ENCODE measurements at regions not wholly inside any gene's neighbourhood (a gene's known extent, or its start where the extent isn't known, plus 50 kb on each side); places are given as distances from the start of the nearest gene placed in this dataset.

GRCh38 chr1:219506936-219507335 lies 106.0 kb downstream of the ZC3H11B start:
- no peaks in the 10 kb centered on the region for H3K9me3 ChIP-seq (ENCODE audit: control insufficient read depth, insufficient read depth, low read depth, low read length)

DNA sequence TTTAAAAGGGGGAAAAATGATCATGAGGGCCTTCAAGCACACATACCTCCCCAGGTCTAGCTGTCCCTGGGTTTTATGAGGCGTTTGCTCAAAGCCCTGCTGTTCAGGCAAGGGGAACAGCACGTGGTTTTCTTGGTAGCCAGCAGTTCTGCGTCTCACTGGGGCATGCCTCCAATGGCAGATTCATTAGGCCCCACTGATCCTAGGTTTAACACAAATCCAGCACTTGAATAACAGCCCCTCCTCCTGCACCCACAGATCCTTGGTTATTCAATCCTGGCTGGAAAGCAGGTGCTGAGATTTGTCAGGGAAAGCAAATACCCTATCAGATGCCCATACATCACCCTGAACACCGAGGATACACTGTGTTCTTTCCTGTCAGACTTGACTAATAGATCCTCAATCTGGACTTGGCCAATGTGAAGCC lies 106.4 kb downstream of the ZC3H11B start:
- Histone ChIP-seq H3K27ac (ENCODE audit: insufficient read depth, low read length) (no peak overlapping the region), H3K9me3 (ENCODE audit: control insufficient read depth, insufficient read depth, low read depth, low read length) (no peaks in the 10 kb centered on the region), H3K79me2 (ENCODE audit: control insufficient read depth, insufficient read depth, low read length) (no peaks in the 10 kb centered on the region), H3K4me3 (replicated peaks in 1 of 4; ENCODE audit: control extremely low read depth in 1 of 4, insufficient read depth in 1 of 4, low read depth in 3 of 4, low read length in 4 of 4) (no peak overlapping the region), H3K4me1 (ENCODE audit: control insufficient read depth, extremely low read depth, insufficient read depth, low read length) (no peaks in the 10 kb centered on the region), H2AFZ (ENCODE audit: low read length) (no peak overlapping the region), H4K20me1 (ENCODE audit: control insufficient read depth, extremely low read depth, insufficient read depth, low read length) (no peaks in the 10 kb centered on the region), H3K9ac (ENCODE audit: insufficient read depth, low read length) (no peak overlapping the region), H3K36me3 (ENCODE audit: control insufficient read depth, insufficient read depth, low read length) (no peaks in the 10 kb centered on the region), H3K4me2 (ENCODE audit: extremely low read depth, insufficient read depth, low read length) (no peak overlapping the region), H3K27me3 (ENCODE audit: control insufficient read depth, insufficient read depth, low read length) (no peaks in the 10 kb centered on the region)
- TF ChIP-seq CTCF (conservative IDR thresholded peaks at IDR 0.05 in 1 of 2, IDR thresholded peaks at IDR 0.05 in 1 of 2; ENCODE audit: low read depth in 1 of 2, low read length in 2 of 2) (no peak), EZH2 (IDR thresholded peaks at IDR 0.05; ENCODE audit: low read length, missing control alignments) (no peak)
- no peak for DNase-seq (ENCODE audit: low read depth in 2 of 2)

More at GRCh38 chr1:219506936-219507335, 106.0 kb downstream of the ZC3H11B start:
- no peaks in the 10 kb centered on the region for H3K36me3 ChIP-seq (ENCODE audit: control insufficient read depth, insufficient read depth, low read length)
- H3K27me3 ChIP-seq (ENCODE audit: control insufficient read depth, insufficient read depth, low read length) = no peaks in the 10 kb centered on the region
- H3K4me1 ChIP-seq (ENCODE audit: control insufficient read depth, extremely low read depth, insufficient read depth, low read length) = no peaks in the 10 kb centered on the region
- TF ChIP-seq CTCF (conservative IDR thresholded peaks at IDR 0.05 in 1 of 2, IDR thresholded peaks at IDR 0.05 in 1 of 2; ENCODE audit: low read depth in 1 of 2, low read length in 2 of 2) = no peak
- TF ChIP-seq EZH2 (IDR thresholded peaks at IDR 0.05; ENCODE audit: low read length, missing control alignments) = no peak
- no peaks in the 10 kb centered on the region for H4K20me1 ChIP-seq (ENCODE audit: control insufficient read depth, extremely low read depth, insufficient read depth, low read length)
- H3K4me3 ChIP-seq (replicated peaks in 1 of 4; ENCODE audit: control extremely low read depth in 1 of 4, insufficient read depth in 1 of 4, low read depth in 3 of 4, low read length in 4 of 4) = no peak overlapping the region
- H3K27ac ChIP-seq (ENCODE audit: insufficient read depth, low read length) = no peak overlapping the region
- DNase-seq (ENCODE audit: low read depth in 2 of 2) = no peak
- no peak overlapping the region for H3K9ac ChIP-seq (ENCODE audit: insufficient read depth, low read length)
- H2AFZ ChIP-seq (ENCODE audit: low read length) = no peak overlapping the region
- H3K4me2 ChIP-seq (ENCODE audit: extremely low read depth, insufficient read depth, low read length) = no peak overlapping the region
- no peaks in the 10 kb centered on the region for H3K79me2 ChIP-seq (ENCODE audit: control insufficient read depth, insufficient read depth, low read length)

GRCh38 chr1:219505886-219506285 lies 107.0 kb downstream of the ZC3H11B start:
- TF ChIP-seq CTCF (conservative IDR thresholded peaks at IDR 0.05 in 1 of 2, IDR thresholded peaks at IDR 0.05 in 1 of 2; ENCODE audit: low read depth in 1 of 2, low read length in 2 of 2) = no peak
- TF ChIP-seq EZH2 (IDR thresholded peaks at IDR 0.05; ENCODE audit: low read length, missing control alignments) = no peak
- no peak overlapping the region for H3K4me3 ChIP-seq (replicated peaks in 1 of 4; ENCODE audit: control extremely low read depth in 1 of 4, insufficient read depth in 1 of 4, low read depth in 3 of 4, low read length in 4 of 4)

More at GRCh38 chr1:219505886-219506285, 107.0 kb downstream of the ZC3H11B start:
- Histone ChIP-seq H3K4me2 (ENCODE audit: extremely low read depth, insufficient read depth, low read length) (no peak overlapping the region), H2AFZ (ENCODE audit: low read length) (no peak overlapping the region), H3K27ac (ENCODE audit: insufficient read depth, low read length) (no peak overlapping the region), H3K9ac (ENCODE audit: insufficient read depth, low read length) (no peak overlapping the region), H3K4me1 (ENCODE audit: control insufficient read depth, extremely low read depth, insufficient read depth, low read length) (no peaks in the 10 kb centered on the region), H3K36me3 (ENCODE audit: control insufficient read depth, insufficient read depth, low read length) (no peaks in the 10 kb centered on the region), H3K79me2 (ENCODE audit: control insufficient read depth, insufficient read depth, low read length) (no peaks in the 10 kb centered on the region), H4K20me1 (ENCODE audit: control insufficient read depth, extremely low read depth, insufficient read depth, low read length) (no peaks in the 10 kb centered on the region), H3K9me3 (ENCODE audit: control insufficient read depth, insufficient read depth, low read depth, low read length) (no peaks in the 10 kb centered on the region), H3K27me3 (ENCODE audit: control insufficient read depth, insufficient read depth, low read length) (no peaks in the 10 kb centered on the region)
- peak in 1 of 2 donors; percentile 53 for DNase-seq (ENCODE audit: low read depth in 2 of 2)
